GM12874 (cell line): ENCODE measurements at regions not wholly inside any gene's neighbourhood (a gene's known extent, or its start where the extent isn't known, plus 50 kb on each side); places are given as distances from the start of the nearest gene placed in this dataset.

Experiments used
- TF ChIP-seq, protein P1 (sequence below): IDR thresholded peaks from 2 replicates; pipeline ENCODE4 v1.5.1; 2011; ENCODE audit warnings: low read depth, mild to moderate bottlenecking, control low read depth, low read length, moderate library complexity; ENCODE audit not compliant: insufficient read depth

DNA sequence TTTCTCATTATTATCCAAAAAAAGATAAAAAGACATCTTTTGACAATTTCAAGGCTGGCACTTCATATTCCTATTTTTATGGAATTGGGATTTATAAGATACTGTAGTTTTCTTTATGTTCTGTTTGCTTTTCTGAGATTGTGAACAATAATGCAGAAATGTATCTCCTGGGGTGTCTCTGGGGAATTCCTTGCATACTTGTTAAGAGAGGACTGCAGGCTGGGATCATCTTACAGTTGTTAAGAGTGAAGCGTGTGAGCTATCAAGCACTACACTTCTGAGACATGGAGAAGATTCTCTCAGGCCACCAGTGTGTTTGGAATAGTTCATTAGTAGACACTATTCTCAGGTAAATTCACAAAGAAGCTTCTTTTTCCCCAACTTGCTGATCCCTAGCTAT is 963.3 kb upstream of the GJE1 start:
- TF ChIP-seq, protein P1, sequence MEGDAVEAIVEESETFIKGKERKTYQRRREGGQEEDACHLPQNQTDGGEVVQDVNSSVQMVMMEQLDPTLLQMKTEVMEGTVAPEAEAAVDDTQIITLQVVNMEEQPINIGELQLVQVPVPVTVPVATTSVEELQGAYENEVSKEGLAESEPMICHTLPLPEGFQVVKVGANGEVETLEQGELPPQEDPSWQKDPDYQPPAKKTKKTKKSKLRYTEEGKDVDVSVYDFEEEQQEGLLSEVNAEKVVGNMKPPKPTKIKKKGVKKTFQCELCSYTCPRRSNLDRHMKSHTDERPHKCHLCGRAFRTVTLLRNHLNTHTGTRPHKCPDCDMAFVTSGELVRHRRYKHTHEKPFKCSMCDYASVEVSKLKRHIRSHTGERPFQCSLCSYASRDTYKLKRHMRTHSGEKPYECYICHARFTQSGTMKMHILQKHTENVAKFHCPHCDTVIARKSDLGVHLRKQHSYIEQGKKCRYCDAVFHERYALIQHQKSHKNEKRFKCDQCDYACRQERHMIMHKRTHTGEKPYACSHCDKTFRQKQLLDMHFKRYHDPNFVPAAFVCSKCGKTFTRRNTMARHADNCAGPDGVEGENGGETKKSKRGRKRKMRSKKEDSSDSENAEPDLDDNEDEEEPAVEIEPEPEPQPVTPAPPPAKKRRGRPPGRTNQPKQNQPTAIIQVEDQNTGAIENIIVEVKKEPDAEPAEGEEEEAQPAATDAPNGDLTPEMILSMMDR: no peak

DNA sequence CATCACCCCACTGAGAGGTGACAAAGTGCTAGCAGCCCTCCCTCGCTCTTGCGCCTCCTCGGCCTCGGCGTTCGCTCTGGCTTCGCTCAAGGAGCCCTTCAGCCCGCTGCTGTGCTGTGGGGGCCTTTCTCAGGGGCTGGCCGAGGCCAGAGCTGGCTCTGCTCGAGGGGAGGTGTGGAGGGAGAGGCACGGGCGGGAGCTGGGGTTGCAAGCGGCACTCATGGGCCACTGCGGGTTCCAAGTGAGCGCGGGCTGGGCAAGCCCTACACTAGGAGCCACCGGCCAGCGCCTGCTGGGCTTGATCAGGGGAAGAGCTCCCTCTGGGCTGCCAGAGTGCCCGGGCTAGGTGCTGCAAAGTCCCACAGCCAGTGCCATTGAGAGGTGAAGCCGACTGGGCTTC is 964.8 kb upstream of the GJE1 start:
- TF ChIP-seq, protein P1: no peak

DNA sequence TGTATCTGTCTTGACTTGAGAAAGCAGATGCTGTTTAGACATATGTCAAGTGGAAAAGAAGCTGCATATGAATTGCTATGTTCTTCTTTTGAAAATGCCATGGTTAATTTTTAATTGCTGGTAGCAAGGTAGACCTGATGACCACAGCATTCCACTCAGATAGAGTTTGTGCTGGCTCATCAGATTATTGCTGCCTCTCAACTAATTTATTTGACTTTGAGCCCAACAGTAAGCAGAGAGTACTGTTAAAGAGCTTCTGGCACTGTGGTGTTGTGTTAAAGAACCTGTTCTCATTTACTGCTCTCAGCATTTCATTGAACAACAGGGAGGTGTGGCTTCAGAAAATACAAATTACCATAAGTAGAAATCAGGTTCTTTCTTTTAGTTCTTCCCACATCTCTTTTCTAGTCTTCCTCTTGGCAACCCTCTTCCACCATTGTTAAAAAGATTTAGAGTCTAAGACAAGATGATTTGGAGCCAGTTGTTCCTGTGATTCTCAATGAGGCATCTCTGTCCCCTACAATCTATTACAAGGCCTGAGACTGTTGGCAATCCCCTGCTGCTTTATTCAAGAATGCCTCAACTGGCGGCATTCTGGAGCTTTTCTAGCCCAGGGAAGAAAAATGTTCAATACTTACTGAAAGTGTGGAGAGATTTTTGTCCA is 967.6 kb upstream of the GJE1 start:
- TF ChIP-seq, protein P1: no peak

DNA sequence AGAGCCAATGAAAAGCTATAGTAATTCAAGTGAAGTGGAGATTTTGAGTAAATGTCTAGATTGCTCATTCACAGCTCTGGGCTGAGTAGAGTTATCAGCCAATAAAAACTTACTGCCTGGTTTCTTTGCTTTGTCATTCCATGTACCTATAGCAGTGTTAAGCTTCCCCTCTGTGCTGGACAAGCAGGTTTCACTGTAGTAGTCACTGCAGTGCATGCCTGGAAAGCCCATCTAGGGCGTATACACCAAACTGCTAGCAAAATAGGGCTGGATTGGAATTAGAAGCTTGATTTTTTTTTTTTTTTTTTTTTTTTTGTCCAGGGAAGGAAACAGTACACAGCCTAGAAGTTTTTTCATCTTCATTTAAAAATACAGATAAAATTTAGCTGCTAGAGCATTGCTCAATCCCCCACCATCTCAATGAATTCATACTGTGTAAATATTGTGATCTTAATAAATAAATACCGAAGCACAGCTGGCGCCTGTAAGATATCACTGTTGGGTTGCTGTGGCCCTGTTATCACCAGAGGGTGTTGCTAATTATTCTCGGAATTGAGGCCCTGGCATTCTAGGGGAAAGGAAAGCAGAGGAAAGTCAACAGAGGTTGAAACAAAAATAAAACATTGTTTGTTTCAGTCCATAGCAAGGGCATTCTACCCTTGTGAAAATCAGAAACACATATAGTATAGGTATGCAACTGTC is 968.5 kb upstream of the GJE1 start:
- TF ChIP-seq, protein P1: no peak

DNA sequence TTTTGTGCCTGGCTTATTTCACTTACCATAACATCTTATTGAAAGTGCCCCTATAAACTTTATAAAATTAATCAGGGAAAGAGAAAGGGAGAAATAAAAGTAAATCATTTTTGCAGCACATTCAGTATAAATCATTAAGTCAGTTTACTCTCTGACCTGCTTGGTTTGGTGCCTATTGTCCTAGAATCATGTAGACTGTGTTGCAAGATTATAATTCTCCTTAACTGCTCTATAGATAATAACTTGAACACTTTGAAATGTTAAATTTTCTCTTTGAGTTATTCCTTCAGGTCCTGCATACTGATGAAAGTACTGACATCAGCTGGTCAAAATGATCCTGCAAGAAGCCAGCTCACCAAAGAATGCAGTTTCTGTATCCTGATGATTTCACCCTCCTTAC is 969.6 kb upstream of the GJE1 start:
- TF ChIP-seq, protein P1: no peak

DNA sequence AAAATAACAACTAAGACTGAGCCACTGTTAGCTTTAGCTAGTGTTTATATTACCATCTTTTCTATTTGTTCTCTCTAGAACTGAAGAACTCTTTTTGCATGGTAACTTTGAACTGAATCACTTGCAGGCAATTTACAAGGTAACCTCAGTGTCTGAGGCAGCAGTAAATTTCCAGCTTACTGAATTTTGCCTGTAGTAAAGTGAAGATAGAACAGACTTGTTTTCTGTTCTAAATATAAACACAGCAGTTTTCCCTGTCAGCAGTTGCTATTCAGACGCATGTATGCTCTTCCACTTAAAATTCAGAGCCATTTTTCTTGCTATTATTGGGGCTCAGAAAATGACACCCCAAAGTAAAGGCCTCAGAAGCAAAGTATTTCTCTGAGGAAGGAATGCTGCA is 974.0 kb upstream of the GJE1 start:
- TF ChIP-seq, protein P1: no peak

DNA sequence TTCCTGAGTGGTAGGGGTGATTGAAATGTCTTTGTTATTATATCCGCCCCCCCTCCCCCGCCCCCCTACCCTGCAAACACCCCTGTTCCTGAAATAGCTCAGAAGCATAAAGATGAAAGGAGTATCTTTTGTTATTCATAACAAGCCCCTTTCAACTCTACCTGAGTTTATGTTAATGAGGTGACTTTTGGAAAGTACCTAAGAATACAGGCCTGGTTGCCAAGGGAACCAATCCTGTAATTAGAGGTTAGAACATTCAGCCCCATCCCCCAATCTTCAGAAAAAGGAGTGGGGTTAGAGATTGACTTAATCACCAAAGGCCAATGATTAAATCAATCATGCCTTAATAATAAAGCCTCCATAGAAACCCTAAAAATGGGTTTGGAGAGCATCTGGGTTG is 979.2 kb upstream of the GJE1 start:
- TF ChIP-seq, protein P1: no peak
